ENCODE measurements at regions not wholly inside any gene's neighbourhood (a gene's known extent, or its start where the extent isn't known, plus 50 kb on each side); places are given as distances from the start of the nearest gene placed in this dataset.

GRCh38 chr9:89669361-89669842 is 64.6 kb downstream of the GADD45G start:
- Histone ChIP-seq H3K4me3 (ENCODE audit: extremely low read depth in 1 of 4, insufficient read depth in 2 of 4, low read depth in 3 of 4, low read length in 4 of 4) (no peak overlapping the region), H3K4ac (replicated peaks; ENCODE audit: insufficient read length, low read depth, low read length) (no peak overlapping the region), H2BK120ac (replicated peaks; ENCODE audit: low read depth, low read length) (no peak overlapping the region), H3K23ac (ENCODE audit: insufficient read length) (no peak overlapping the region), H3K36me3 (ENCODE audit: control insufficient read depth in 2 of 4, insufficient read depth in 4 of 4, low read length in 3 of 4) (no peaks in the 10 kb centered on the region), H4K20me1 (replicated peaks in 1 of 2; ENCODE audit: control insufficient read depth in 1 of 2, insufficient read depth in 2 of 2, low read length in 2 of 2) (no peaks in the 10 kb centered on the region), H3K4me1 (replicated peaks in 1 of 4; ENCODE audit: control insufficient read depth in 3 of 4, insufficient read depth in 4 of 4, low read length in 3 of 4) (peaks cover 0 to 12% (median 1%) of the 10 kb centered on the region in 4 experiments; a peak in 4 of 7 replicates), H4K5ac (ENCODE audit: insufficient read length, low read depth, low read length) (no peak overlapping the region), H2BK12ac (ENCODE audit: low read depth, low read length) (no peak overlapping the region), H4K91ac (replicated peaks; ENCODE audit: insufficient read length, low read length) (no peak overlapping the region), H2BK15ac (ENCODE audit: low read length) (no peak overlapping the region), H2AK5ac (ENCODE audit: low read depth, low read length) (no peak overlapping the region), H3K23me2 (ENCODE audit: low read depth, low read length) (peaks cover 5% of the 10 kb centered on the region; the same call in 1 of the 2 replicates), H3K9me3 (ENCODE audit: insufficient read depth in 2 of 2, low read depth in 1 of 2, low read length in 1 of 2) (no peaks in the 10 kb centered on the region; a peak in 1 of 4 replicates), H3K18ac (ENCODE audit: extremely low read depth, low read length) (no peak overlapping the region), H4K8ac (ENCODE audit: extremely low read depth, insufficient read depth, low read length) (no peak overlapping the region), H3K79me2 (ENCODE audit: control insufficient read depth in 1 of 2, insufficient read depth in 2 of 2, low read length in 2 of 2) (no peaks in the 10 kb centered on the region), H3K14ac (ENCODE audit: insufficient read length) (no peak overlapping the region), H3K27ac (ENCODE audit: low read depth, low read length) (no peak overlapping the region), H2AFZ (ENCODE audit: low read length) (no peak overlapping the region), H3K27me3 (replicated peaks in 1 of 4; ENCODE audit: control insufficient read depth in 3 of 4, extremely low read depth in 1 of 4, insufficient read depth in 3 of 4, low read length in 3 of 4) (no peaks in the 10 kb centered on the region; a peak in 4 of 7 replicates), H3K4me2 (ENCODE audit: insufficient read depth in 1 of 2, low read depth in 2 of 2, low read length in 2 of 2) (no peak overlapping the region), H2BK5ac (ENCODE audit: low read depth, low read length) (no peak overlapping the region), H3K56ac (replicated peaks; ENCODE audit: insufficient read length, low read depth, low read length) (no peak overlapping the region), H3K9ac (replicated peaks in 1 of 4; ENCODE audit: extremely low read depth in 1 of 4, low read depth in 3 of 4, low read length in 3 of 4) (no peak overlapping the region), H2BK20ac (ENCODE audit: low read length) (no peak overlapping the region), H3K79me1 (ENCODE audit: low read depth, low read length) (no peaks in the 10 kb centered on the region)
- 74% methylated on average over 2 of the region's 2 CpGs; no CpG with 5 or more reads in 1 of the 2 experiments for WGBS, 2 experiments (ENCODE audit: extremely low coverage in 1 of 2, insufficient coverage in 1 of 2, insufficient read length in 1 of 2, insufficient replicate concordance in 2 of 2, low coverage in 1 of 2, low lambda C conversion rate in 2 of 2, missing lambda C conversion rate in 1 of 2)
- ChIA-PET POLR2A (ENCODE audit: partially characterized antibody) (interaction anchor here (1.1 kb wide), 1 partner anchor 51 kb away, joined by 6 read pairs; no protein-coding TSS in a partner anchor), CTCF (ENCODE audit: partially characterized antibody) (interaction anchor here (1.6 to 1.7 kb wide), 2 partner anchors 8 to 67 kb away, joined by 3 to 4 read pairs; no protein-coding TSS in a partner anchor)
- FAIRE-seq (no peak), DNase-seq (ENCODE audit: low read depth in 1 of 2, low spot score in 2 of 2) (no peak)
- TF ChIP-seq BCL11A (IDR thresholded peaks at IDR 0.05; ENCODE audit: low read depth in 2 of 2, low read length in 2 of 2) (no peak), RFX5 (IDR thresholded peaks at IDR 0.05; ENCODE audit: borderline replicate concordance, low read depth, low read length) (no peak), SIN3A (conservative IDR thresholded peaks at IDR 0.05 in 1 of 2, IDR thresholded peaks at IDR 0.05 in 1 of 2; ENCODE audit: low read depth in 1 of 2, low read length in 2 of 2) (no peak), GTF2F1 (IDR thresholded peaks at IDR 0.05; ENCODE audit: borderline replicate concordance, low read depth, low read length) (no peak), POLR2A (IDR thresholded peaks at IDR 0.05; ENCODE audit: control extremely low read depth in 1 of 2, low read depth in 2 of 2, low read length in 2 of 2) (no peak), HDAC6 (IDR thresholded peaks at IDR 0.05; ENCODE audit: low read depth, low read length) (no peak), MAX (IDR thresholded peaks at IDR 0.05) (no peak), ATF2 (IDR thresholded peaks at IDR 0.05; ENCODE audit: low read length) (no peak)

Measured in H1 (cell line).